HL-60 (cell line): ENCODE measurements at regions not wholly inside any gene's neighbourhood (a gene's known extent, or its start where the extent isn't known, plus 50 kb on each side); places are given as distances from the start of the nearest gene placed in this dataset.

ENCODE experiments used
- CTCF ChIP-seq: IDR thresholded peaks from one replicate; pipeline ENCODE4 v1.5.1; 2011; ENCODE audit warnings: low read length, control low read depth, inconsistent platforms; ENCODE audit not compliant: insufficient read depth
- GABPA ChIP-seq: IDR thresholded peaks from 2 replicates; pipeline ENCODE4 v1.6.1; 2012; ENCODE audit warnings: low read depth
- POLR2AphosphoS5 ChIP-seq: IDR thresholded peaks from 2 replicates; pipeline ENCODE4 v1.6.1; 2012; ENCODE audit warnings: low read depth
- REST ChIP-seq: IDR thresholded peaks from 2 replicates; pipeline ENCODE4 v1.6.1; 2012; ENCODE audit warnings: low read depth; ENCODE audit not compliant: insufficient replicate concordance
- SPI1 ChIP-seq: IDR thresholded peaks from 2 replicates; pipeline ENCODE4 v1.6.1; 2012; ENCODE audit warnings: low read depth, mild to moderate bottlenecking, borderline replicate concordance

GRCh38 chr5:52134013-52134650 is 653.6 kb upstream of the ITGA1 start:
- TF ChIP-seq REST = no peak
- TF ChIP-seq CTCF = no peak
- TF ChIP-seq POLR2AphosphoS5 = no peak
- no peak for TF ChIP-seq GABPA
- no peak for TF ChIP-seq SPI1
